Stomach (tissue), 8 donors: ENCODE measurements at regions not wholly inside any gene's neighbourhood (a gene's known extent, or its start where the extent isn't known, plus 50 kb on each side); places are given as distances from the start of the nearest gene placed in this dataset.

Experiments
- DNase-seq, 2 donors: peaks; one replicate each; pipeline versions ENCODE4 v3.0.0 to v3.0.0-alpha.2; 2013 to 2019
- H3K27ac ChIP-seq, 5 donors: fragments of 200-600 bp in 4 of 5; sonication (generic) in 4 of 5; one replicate each; pipeline ENCODE4 v1.5.1; 2013 to 2019; ENCODE audit warnings: mild to moderate bottlenecking in 1 of 5, moderate library complexity in 1 of 5
- H3K27me3 ChIP-seq, 3 donors: fragments of 200-600 bp; sonication (generic); one replicate each; pipeline ENCODE4 v1.5.1; 2017 to 2019; ENCODE audit warnings: mixed run types in 1 of 3
- H3K36me3 ChIP-seq, 4 donors: fragments of 200-600 bp; sonication (generic); 1 replicate in 3 of 4; 2 replicates in 1 of 4; pipeline ENCODE4 v1.5.1; 2016 to 2019
- H3K4me1 ChIP-seq, 4 donors: fragments of 200-600 bp; sonication (generic); one replicate each; pipeline ENCODE4 v1.5.1; 2016 to 2019
- H3K4me3 ChIP-seq, 4 donors: fragments of 200-600 bp; sonication (generic) in 3 of 4; one replicate each; pipeline ENCODE4 v1.5.1; 2016 to 2019; ENCODE audit warnings: mild to moderate bottlenecking in 1 of 4
- H3K9me3 ChIP-seq, 4 donors: fragments of 200-600 bp; sonication (generic); one replicate each; pipeline ENCODE4 v1.5.1; 2016 to 2019
- CTCF ChIP-seq, 7 experiments: fragments of 450-650 bp in 4 of 7; fragments of 200-600 bp in 3 of 7; sonication (generic) in 3 of 7; IDR thresholded peaks; one replicate each; pipeline ENCODE4 v1.5.1; 2016 to 2019; ENCODE audit warnings: antibody characterized with exemption in 7 of 7, control low read depth in 2 of 7, mild to moderate bottlenecking in 1 of 7
- EP300 ChIP-seq: sonication (generic); formaldehyde crosslinking; IDR thresholded peaks from one replicate; pipeline ENCODE4 v1.6.1; 2017; ENCODE audit warnings: antibody characterized with exemption
- POLR2A ChIP-seq, 4 donors: fragments of 450-650 bp; IDR thresholded peaks; one replicate each; pipeline ENCODE4 v1.6.1; 2016; ENCODE audit warnings: antibody characterized with exemption in 4 of 4, control low read depth in 2 of 4, mild to moderate bottlenecking in 1 of 4, moderate library complexity in 1 of 4
- POLR2AphosphoS5 ChIP-seq, 3 donors: sonication (generic); formaldehyde crosslinking; IDR thresholded peaks; one replicate each; pipeline ENCODE4 v1.6.1; 2016; ENCODE audit warnings: antibody characterized with exemption in 3 of 3
- WGBS, 5 donors: extraction: QIAGEN DNeasy Blood & Tissue Kit in 3 of 5; methylation state at CpG; one replicate each; pipeline versions ENCODE4 v1.1.5 to v1.1.7; 2013 to 2018; 5-methylcytosine and 5-hydroxymethylcytosine counted together
- intact Hi-C: fragments of 100-400 bp; cut with DNase I; formaldehyde crosslinking; loops from one replicate; pipeline ENCODE4 v1.15.1; 2023; ENCODE audit warnings: low total_unique reads
- donor health status: healthy with polysubstance abuse.
- donor health status: Bipolar disorder and iron deficiency.
- donor health status: healthy.

- Histone ChIP-seq H3K4me1 (no peaks in the 10 kb centered on the region), H3K27ac (no peak overlapping the region), H3K4me3 (no peak overlapping the region), H3K9me3 (no peaks in the 10 kb centered on the region), H3K36me3 (no peaks in the 10 kb centered on the region), H3K27me3 (no peaks in the 10 kb centered on the region)
- no peak for TF ChIP-seq POLR2AphosphoS5 (IDR thresholded peaks at IDR 0.05)
- TF ChIP-seq POLR2A (IDR thresholded peaks at IDR 0.05), result no peak
- no peak for TF ChIP-seq CTCF (IDR thresholded peaks at IDR 0.05)
- TF ChIP-seq EP300, result no peak
- intact Hi-C loops, result no loop called here
- no peak for DNase-seq
- WGBS, 5 donors, result 77 to 90% (median 86%) methylated on average over 4 of the region's 4 CpGs
These were observed 391.0 kb upstream of the PTPRD start for GRCh38 chr9:11003836-11004235.

GRCh38 chr9:11011696-11012095 lies 398.9 kb upstream of the PTPRD start:
- Histone ChIP-seq H3K36me3 (no peaks in the 10 kb centered on the region), H3K27me3 (no peaks in the 10 kb centered on the region), H3K4me1 (no peaks in the 10 kb centered on the region), H3K4me3 (no peak overlapping the region), H3K9me3 (peaks cover 0 to 35% (median 2%) of the 10 kb centered on the region in 4 donors), H3K27ac (no peak overlapping the region)
- 95 to 96% (median 95%) methylated on average over 7 of the region's 7 CpGs for WGBS, 5 donors
- intact Hi-C loops, result no loop called here
- no peak for DNase-seq
- TF ChIP-seq POLR2AphosphoS5 (IDR thresholded peaks at IDR 0.05) (no peak), CTCF (IDR thresholded peaks at IDR 0.05) (no peak), POLR2A (IDR thresholded peaks at IDR 0.05) (no peak), EP300 (no peak)

- DNase-seq, result no peak
- intact Hi-C loops, result no loop called here
- no peaks in the 10 kb centered on the region for H3K36me3 ChIP-seq
- no peaks in the 10 kb centered on the region for H3K4me1 ChIP-seq
- no peak overlapping the region for H3K27ac ChIP-seq
- no peaks in the 10 kb centered on the region for H3K27me3 ChIP-seq
- TF ChIP-seq EP300, result no peak
- TF ChIP-seq POLR2A (IDR thresholded peaks at IDR 0.05), result no peak
- no peak for TF ChIP-seq POLR2AphosphoS5 (IDR thresholded peaks at IDR 0.05)
- TF ChIP-seq CTCF (IDR thresholded peaks at IDR 0.05), result no peak
- H3K9me3 ChIP-seq, result peaks cover 0 to 32% (median 2%) of the 10 kb centered on the region in 4 donors
- no peak overlapping the region for H3K4me3 ChIP-seq
- WGBS, 5 donors, result 90 to 97% (median 93%) methylated on average over 2 of the region's 2 CpGs
These were observed 403.3 kb upstream of the PTPRD start for GRCh38 chr9:11016081-11016480.

- Histone ChIP-seq H3K9me3 (no peaks in the 10 kb centered on the region), H3K4me3 (no peak overlapping the region), H3K4me1 (no peaks in the 10 kb centered on the region), H3K27me3 (no peaks in the 10 kb centered on the region), H3K36me3 (no peaks in the 10 kb centered on the region), H3K27ac (no peak overlapping the region)
- TF ChIP-seq EP300 (no peak), POLR2A (IDR thresholded peaks at IDR 0.05) (no peak), CTCF (IDR thresholded peaks at IDR 0.05) (no peak), POLR2AphosphoS5 (IDR thresholded peaks at IDR 0.05) (no peak)
- DNase-seq, result no peak
- intact Hi-C loops, result no loop called here
- WGBS, 5 donors, result 14 to 30% (median 19%) methylated on average over 2 of the region's 2 CpGs
These were observed 410.4 kb upstream of the PTPRD start for GRCh38 chr9:11023201-11023600.
